ENCODE measurements at regions not wholly inside any gene's neighbourhood (a gene's known extent, or its start where the extent isn't known, plus 50 kb on each side); places are given as distances from the start of the nearest gene placed in this dataset.

GRCh38 chr9:101893661-101894646 lies 155.5 kb upstream of the GRIN3A start:
- intact Hi-C loops (cut with micrococcal nuclease; ENCODE audit: unreplicated experiment): no loop called here
- FAIRE-seq: no peak
- 0% methylated on average over 7 of the region's 7 CpGs for WGBS (ENCODE audit: low lambda C conversion rate)
- Histone ChIP-seq H3K9ac (ENCODE audit: insufficient read depth, low read depth, low read length) (no peak overlapping the region), H3K27ac (ENCODE audit: extremely low read length, insufficient read depth, low read length) (no peak overlapping the region), H3K9me3 (ENCODE audit: low read length) (no peaks in the 10 kb centered on the region), H2AFZ (ENCODE audit: low read length) (no peak overlapping the region), H3K4me3 (replicated peaks in 1 of 3; ENCODE audit: insufficient read depth in 1 of 3, low read depth in 2 of 3, low read length in 3 of 3) (no peak overlapping the region), H3K27me3 (ENCODE audit: control insufficient read depth in 1 of 2, insufficient read depth in 2 of 2, low read length in 2 of 2) (no peaks in the 10 kb centered on the region), H4K20me1 (ENCODE audit: insufficient read depth, low read length) (no peaks in the 10 kb centered on the region), H3K4me2 (ENCODE audit: low read depth, low read length) (no peak overlapping the region), H3K36me3 (replicated peaks in 1 of 2; ENCODE audit: control insufficient read depth in 1 of 2, insufficient read depth in 2 of 2, low read length in 2 of 2) (no peaks in the 10 kb centered on the region), H3K79me2 (ENCODE audit: insufficient read depth, low read length) (no peaks in the 10 kb centered on the region), H3K4me1 (ENCODE audit: insufficient read depth, low read length) (no peaks in the 10 kb centered on the region)
- no peak for DNase-seq (ENCODE audit: low spot score)
- CTCF ChIA-PET (ENCODE audit: low intra/inter-chr PET ratio, low total read pairs): no interaction called here
- no TSS peak for BruUV-seq (replicated peaks)
- in situ Hi-C loops (cut with HindIII; ENCODE audit: extremely low pct_ligation_motif_present, low pct_unique_long_range_greater_than_20kb): no loop called here
- POLR2A ChIA-PET: no interaction called here
- no peak for ATAC-seq
- no peak for TF ChIP-seq ARID2 (CRISPR knock-in tag; IDR thresholded peaks at IDR 0.05; ENCODE audit: borderline replicate concordance)
- TF ChIP-seq DMTF1 (CRISPR knock-in tag; IDR thresholded peaks at IDR 0.05): no peak
- TF ChIP-seq PTBP1 (IDR thresholded peaks at IDR 0.05; ENCODE audit: low read depth, low read length, poor library complexity, severe bottlenecking): no peak
- TF ChIP-seq MNT (IDR thresholded peaks at IDR 0.05): peak; percentile 82
- TF ChIP-seq SAP130 (CRISPR knock-in tag; IDR thresholded peaks at IDR 0.05; ENCODE audit: low read depth): no peak
- TF ChIP-seq MTA3 (CRISPR knock-in tag; IDR thresholded peaks at IDR 0.05): no peak

Measured in HepG2 (cell line).